H1 (cell line): ENCODE measurements at regions not wholly inside any gene's neighbourhood (a gene's known extent, or its start where the extent isn't known, plus 50 kb on each side); places are given as distances from the start of the nearest gene placed in this dataset.

Experiments used
- CHD2 ChIP-seq: IDR thresholded peaks from 2 replicates; pipeline ENCODE4 v1.6.1; 2012; ENCODE audit warnings: low read length, improper control_type of control experiment
- GTF2F1 ChIP-seq: IDR thresholded peaks from 2 replicates; pipeline ENCODE4 v1.6.1; 2012; ENCODE audit warnings: low read depth, low read length, improper control_type of control experiment, borderline replicate concordance
- JUN ChIP-seq: IDR thresholded peaks from 2 replicates; pipeline ENCODE4 v1.6.1; 2011; ENCODE audit warnings: low read depth, mild to moderate bottlenecking, improper control_type of control experiment, low read length
- MAFK ChIP-seq: IDR thresholded peaks from 2 replicates; pipeline ENCODE4 v1.6.1; 2012; ENCODE audit warnings: low read depth, mild to moderate bottlenecking, improper control_type of control experiment, low read length
- POLR2A ChIP-seq, 2 experiments: IDR thresholded peaks; 1 replicate in 1 of 2; 2 replicates in 1 of 2; pipeline ENCODE4 v1.6.1; 2011; ENCODE audit warnings: low read depth in 2 of 2, low read length in 2 of 2, mild to moderate bottlenecking in 2 of 2; ENCODE audit errors: control extremely low read depth in 1 of 2
- TF ChIP-seq, protein P1 (sequence below): fragments of 300-600 bp; sonication (generic); IDR thresholded peaks from 2 replicates; pipeline ENCODE4 v1.7.1; 2012; ENCODE audit warnings: low read length, moderate library complexity, mild to moderate bottlenecking, inconsistent platforms; ENCODE audit not compliant: insufficient replicate concordance
- TF ChIP-seq, protein P2 (sequence below): IDR thresholded peaks from 2 replicates; pipeline ENCODE4 v1.6.1; 2012; ENCODE audit warnings: low read length, inconsistent platforms

DNA sequence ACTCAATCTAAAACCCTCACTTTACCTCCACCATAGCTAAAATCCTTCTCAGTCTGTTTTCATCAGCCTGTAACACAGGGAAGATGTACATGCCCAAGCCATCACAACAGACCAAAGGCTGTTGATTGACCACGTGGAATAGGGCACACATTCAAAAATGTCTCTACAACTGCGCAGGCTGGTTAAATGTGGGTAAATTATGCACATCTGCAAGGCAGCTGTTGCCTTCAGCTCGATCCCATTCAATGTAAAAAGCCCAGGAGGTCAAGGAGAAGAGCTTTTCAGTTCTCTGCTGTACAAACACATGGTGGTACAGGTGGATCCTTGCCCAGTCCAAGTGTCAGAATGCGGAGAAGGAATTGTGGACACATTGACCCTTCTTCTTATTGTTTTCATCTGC lies 354.0 kb downstream of the FLRT2 start (continued):
- TF ChIP-seq GTF2F1, result no peak
- TF ChIP-seq POLR2A (IDR thresholded peaks at IDR 0.05; ENCODE audit: control extremely low read depth in 1 of 2, low read depth in 2 of 2, low read length in 2 of 2), result no peak
- no peak for TF ChIP-seq CHD2
- TF ChIP-seq, protein P1, sequence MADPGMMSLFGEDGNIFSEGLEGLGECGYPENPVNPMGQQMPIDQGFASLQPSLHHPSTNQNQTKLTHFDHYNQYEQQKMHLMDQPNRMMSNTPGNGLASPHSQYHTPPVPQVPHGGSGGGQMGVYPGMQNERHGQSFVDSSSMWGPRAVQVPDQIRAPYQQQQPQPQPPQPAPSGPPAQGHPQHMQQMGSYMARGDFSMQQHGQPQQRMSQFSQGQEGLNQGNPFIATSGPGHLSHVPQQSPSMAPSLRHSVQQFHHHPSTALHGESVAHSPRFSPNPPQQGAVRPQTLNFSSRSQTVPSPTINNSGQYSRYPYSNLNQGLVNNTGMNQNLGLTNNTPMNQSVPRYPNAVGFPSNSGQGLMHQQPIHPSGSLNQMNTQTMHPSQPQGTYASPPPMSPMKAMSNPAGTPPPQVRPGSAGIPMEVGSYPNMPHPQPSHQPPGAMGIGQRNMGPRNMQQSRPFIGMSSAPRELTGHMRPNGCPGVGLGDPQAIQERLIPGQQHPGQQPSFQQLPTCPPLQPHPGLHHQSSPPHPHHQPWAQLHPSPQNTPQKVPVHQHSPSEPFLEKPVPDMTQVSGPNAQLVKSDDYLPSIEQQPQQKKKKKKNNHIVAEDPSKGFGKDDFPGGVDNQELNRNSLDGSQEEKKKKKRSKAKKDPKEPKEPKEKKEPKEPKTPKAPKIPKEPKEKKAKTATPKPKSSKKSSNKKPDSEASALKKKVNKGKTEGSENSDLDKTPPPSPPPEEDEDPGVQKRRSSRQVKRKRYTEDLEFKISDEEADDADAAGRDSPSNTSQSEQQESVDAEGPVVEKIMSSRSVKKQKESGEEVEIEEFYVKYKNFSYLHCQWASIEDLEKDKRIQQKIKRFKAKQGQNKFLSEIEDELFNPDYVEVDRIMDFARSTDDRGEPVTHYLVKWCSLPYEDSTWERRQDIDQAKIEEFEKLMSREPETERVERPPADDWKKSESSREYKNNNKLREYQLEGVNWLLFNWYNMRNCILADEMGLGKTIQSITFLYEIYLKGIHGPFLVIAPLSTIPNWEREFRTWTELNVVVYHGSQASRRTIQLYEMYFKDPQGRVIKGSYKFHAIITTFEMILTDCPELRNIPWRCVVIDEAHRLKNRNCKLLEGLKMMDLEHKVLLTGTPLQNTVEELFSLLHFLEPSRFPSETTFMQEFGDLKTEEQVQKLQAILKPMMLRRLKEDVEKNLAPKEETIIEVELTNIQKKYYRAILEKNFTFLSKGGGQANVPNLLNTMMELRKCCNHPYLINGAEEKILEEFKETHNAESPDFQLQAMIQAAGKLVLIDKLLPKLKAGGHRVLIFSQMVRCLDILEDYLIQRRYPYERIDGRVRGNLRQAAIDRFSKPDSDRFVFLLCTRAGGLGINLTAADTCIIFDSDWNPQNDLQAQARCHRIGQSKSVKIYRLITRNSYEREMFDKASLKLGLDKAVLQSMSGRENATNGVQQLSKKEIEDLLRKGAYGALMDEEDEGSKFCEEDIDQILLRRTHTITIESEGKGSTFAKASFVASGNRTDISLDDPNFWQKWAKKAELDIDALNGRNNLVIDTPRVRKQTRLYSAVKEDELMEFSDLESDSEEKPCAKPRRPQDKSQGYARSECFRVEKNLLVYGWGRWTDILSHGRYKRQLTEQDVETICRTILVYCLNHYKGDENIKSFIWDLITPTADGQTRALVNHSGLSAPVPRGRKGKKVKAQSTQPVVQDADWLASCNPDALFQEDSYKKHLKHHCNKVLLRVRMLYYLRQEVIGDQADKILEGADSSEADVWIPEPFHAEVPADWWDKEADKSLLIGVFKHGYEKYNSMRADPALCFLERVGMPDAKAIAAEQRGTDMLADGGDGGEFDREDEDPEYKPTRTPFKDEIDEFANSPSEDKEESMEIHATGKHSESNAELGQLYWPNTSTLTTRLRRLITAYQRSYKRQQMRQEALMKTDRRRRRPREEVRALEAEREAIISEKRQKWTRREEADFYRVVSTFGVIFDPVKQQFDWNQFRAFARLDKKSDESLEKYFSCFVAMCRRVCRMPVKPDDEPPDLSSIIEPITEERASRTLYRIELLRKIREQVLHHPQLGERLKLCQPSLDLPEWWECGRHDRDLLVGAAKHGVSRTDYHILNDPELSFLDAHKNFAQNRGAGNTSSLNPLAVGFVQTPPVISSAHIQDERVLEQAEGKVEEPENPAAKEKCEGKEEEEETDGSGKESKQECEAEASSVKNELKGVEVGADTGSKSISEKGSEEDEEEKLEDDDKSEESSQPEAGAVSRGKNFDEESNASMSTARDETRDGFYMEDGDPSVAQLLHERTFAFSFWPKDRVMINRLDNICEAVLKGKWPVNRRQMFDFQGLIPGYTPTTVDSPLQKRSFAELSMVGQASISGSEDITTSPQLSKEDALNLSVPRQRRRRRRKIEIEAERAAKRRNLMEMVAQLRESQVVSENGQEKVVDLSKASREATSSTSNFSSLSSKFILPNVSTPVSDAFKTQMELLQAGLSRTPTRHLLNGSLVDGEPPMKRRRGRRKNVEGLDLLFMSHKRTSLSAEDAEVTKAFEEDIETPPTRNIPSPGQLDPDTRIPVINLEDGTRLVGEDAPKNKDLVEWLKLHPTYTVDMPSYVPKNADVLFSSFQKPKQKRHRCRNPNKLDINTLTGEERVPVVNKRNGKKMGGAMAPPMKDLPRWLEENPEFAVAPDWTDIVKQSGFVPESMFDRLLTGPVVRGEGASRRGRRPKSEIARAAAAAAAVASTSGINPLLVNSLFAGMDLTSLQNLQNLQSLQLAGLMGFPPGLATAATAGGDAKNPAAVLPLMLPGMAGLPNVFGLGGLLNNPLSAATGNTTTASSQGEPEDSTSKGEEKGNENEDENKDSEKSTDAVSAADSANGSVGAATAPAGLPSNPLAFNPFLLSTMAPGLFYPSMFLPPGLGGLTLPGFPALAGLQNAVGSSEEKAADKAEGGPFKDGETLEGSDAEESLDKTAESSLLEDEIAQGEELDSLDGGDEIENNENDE, result no peak
- TF ChIP-seq, protein P2, sequence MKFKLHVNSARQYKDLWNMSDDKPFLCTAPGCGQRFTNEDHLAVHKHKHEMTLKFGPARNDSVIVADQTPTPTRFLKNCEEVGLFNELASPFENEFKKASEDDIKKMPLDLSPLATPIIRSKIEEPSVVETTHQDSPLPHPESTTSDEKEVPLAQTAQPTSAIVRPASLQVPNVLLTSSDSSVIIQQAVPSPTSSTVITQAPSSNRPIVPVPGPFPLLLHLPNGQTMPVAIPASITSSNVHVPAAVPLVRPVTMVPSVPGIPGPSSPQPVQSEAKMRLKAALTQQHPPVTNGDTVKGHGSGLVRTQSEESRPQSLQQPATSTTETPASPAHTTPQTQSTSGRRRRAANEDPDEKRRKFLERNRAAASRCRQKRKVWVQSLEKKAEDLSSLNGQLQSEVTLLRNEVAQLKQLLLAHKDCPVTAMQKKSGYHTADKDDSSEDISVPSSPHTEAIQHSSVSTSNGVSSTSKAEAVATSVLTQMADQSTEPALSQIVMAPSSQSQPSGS, result no peak
- no peak for TF ChIP-seq MAFK
- TF ChIP-seq JUN, result no peak
